Effector memory CD8-positive, alpha-beta T cell (primary cell): ENCODE measurements at regions not wholly inside any gene's neighbourhood (a gene's known extent, or its start where the extent isn't known, plus 50 kb on each side); places are given as distances from the start of the nearest gene placed in this dataset.
A peak's percentile ranks its signal among the peaks of the same experiment; 100 is the strongest.
"Not testable (repeated sequence)": the region's sequence is repeated elsewhere in the genome, so short reads cannot be mapped to it uniquely, and the experiment has no call there.

ENCODE experiments used
- ATAC-seq: fragments of 150-1000 bp; cut with Tn5 transposase; replicated peaks from 2 replicates; pipeline ENCODE4 v1.10.0; 2021; ENCODE audit warnings: mild to moderate bottlenecking, moderate library complexity
- DNase-seq, 3 experiments: peaks; one replicate each; pipeline ENCODE4 v3.0.0; 2021
- H3K27ac Mint-ChIP-seq, 2 donors: one replicate each; pipeline ENCODE4 v1.8.0; 2022; ENCODE audit warnings: mild to moderate bottlenecking in 2 of 2, mixed read lengths in 2 of 2, moderate library complexity in 2 of 2
- H3K27me3 Mint-ChIP-seq, 2 donors: one replicate each; pipeline ENCODE4 v1.8.0; 2022; ENCODE audit warnings: mixed read lengths in 2 of 2
- H3K36me3 Mint-ChIP-seq: one replicate; pipeline ENCODE4 v1.8.0; 2022; ENCODE audit warnings: mild to moderate bottlenecking, moderate library complexity, mixed read lengths; ENCODE audit not compliant: insufficient read depth
- H3K4me1 Mint-ChIP-seq, 2 donors: one replicate each; pipeline ENCODE4 v1.8.0; 2022; ENCODE audit warnings: low read depth in 2 of 2, mixed read lengths in 2 of 2
- H3K4me3 Mint-ChIP-seq, 2 donors: one replicate each; pipeline ENCODE4 v1.8.0; 2022; ENCODE audit warnings: mild to moderate bottlenecking in 2 of 2, mixed read lengths in 2 of 2, moderate library complexity in 2 of 2
- H3K9me3 Mint-ChIP-seq, 2 donors: one replicate each; pipeline ENCODE4 v1.8.0; 2022; ENCODE audit warnings: mixed read lengths in 2 of 2

DNA sequence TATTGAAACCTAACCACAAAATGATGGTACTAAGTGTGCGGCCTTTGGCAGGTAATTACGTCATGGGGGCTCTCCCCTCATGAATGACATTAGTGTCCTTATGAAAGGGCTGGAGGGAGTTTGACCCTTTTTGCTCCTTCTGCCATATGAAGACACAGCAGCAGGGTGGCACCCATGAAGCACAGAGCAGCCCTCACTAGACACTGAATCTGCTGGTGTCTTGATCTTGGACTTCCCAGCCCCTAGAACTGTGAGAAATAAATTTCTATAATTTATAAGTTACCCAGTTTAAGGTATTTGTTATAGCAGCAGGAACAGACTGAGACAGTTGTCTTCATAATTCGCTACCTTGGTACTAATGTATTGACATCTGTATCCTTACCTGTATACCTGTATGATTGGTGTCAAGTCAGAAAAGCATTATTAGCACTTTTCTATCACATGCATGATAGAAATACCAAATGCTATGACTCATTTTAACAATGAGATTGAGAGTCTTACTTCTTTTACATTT lies 80.4 kb downstream of the GCNT4 start:
- no peak overlapping the region for H3K4me3 Mint-ChIP-seq
- H3K9me3 Mint-ChIP-seq = peaks cover 2 to 10% of the 10 kb centered on the region in 2 donors
- H3K4me1 Mint-ChIP-seq = peaks cover 28 to 35% of the 10 kb centered on the region in 2 donors
- no peak for DNase-seq
- H3K27me3 Mint-ChIP-seq = no peaks in the 10 kb centered on the region
- no peaks in the 10 kb centered on the region for H3K36me3 Mint-ChIP-seq
- peak overlapping the region; percentile 83 to 96 for H3K27ac Mint-ChIP-seq
- no peak for ATAC-seq

DNA sequence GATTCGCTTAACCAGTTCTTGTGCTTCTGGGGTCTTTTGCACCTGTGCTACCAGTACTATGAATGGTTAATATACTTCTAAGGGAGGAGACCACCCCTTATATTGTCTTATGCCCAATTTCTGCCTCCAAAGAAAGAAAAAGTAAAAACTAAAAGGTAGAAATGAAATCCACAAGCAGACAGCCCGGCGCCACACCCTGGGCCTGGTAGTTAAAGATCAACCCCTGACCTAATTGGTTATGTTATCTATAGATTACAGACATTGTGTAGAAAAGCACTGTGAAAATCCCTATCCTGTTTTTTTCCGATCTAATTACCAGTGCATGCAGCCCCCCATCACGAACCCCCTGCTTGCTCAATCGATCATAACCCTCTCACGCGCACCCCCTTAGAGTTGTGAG lies 81.5 kb downstream of the GCNT4 start:
- not testable (repeated sequence) for H3K9me3 Mint-ChIP-seq, H3K27me3 Mint-ChIP-seq, DNase-seq, H3K4me3 Mint-ChIP-seq, ATAC-seq, H3K36me3 Mint-ChIP-seq
- Mint-ChIP-seq H3K4me1 (peaks cover 23 to 25% of the 10 kb centered on the region in 2 donors), H3K27ac (peak overlapping the region in 1 of 2 donors; percentile 38)

DNA sequence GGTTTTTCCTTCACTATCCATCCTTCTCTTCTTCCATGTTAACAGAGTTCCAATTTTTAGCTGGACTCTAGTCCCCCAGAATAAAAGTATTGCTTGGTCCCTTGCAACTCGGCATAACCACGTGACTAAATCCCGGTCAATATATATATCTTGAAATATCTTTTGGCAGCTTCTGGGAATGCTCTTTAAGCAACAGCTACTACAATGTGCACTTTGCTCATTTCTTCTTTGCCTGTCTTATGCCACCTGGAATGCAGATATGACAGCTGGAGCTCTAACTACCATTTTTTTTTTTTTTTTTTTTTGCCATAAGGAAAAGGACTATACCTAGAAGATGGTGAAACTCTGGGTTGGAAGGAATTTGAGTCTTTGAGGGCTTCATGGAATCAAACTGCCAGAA lies 82.6 kb downstream of the GCNT4 start:
- Mint-ChIP-seq H3K4me1 (peaks cover 12 to 13% of the 10 kb centered on the region in 2 donors), H3K36me3 (no peaks in the 10 kb centered on the region), H3K27ac (peak overlapping the region in 1 of 2 donors; percentile 76), H3K27me3 (no peaks in the 10 kb centered on the region), H3K9me3 (no peaks in the 10 kb centered on the region), H3K4me3 (no peak overlapping the region)
- no peak for DNase-seq
- ATAC-seq = no peak

DNA sequence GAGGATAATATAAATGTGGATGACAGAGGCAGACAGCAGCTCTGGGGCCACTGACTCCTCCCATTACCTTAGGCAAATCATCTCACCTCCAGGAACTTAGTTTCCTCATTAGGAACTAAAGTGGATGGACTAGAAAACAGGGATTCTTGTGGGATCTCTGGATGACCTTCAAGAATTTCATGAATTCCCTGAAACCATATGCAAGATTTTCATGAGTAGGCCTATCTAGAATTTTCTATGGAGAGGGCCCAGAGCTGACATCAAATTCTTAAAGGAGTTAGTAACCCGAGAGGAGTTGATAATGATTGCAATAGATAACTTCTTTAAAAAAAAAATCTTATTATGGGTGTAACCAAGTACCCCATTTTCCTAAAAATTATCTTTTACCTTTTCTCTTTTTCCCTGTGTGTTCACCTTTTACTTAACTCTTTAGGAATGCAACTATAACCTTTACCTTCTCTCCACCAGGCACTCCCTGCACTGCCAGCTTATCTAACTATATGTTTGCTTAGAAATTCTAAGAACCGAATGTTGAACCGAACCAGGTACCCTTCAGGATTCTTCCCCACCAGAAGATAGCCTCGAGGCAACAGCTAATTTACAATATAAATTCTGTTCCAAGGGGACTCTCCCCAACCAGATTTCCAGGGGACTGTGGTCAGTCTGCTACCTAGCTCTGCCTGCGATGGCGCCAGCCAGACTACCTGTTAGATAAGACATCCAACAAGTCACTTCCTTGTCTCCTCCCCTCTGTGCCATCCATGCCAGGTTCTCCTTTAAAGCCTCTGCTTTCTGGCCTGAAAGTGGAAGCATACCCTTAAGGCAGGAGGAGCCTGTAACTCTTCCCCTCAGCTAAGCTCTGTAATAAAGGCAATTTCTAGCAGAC lies 86.0 kb downstream of the GCNT4 start:
- no peak overlapping the region for H3K27ac Mint-ChIP-seq
- no peaks in the 10 kb centered on the region for H3K36me3 Mint-ChIP-seq
- no peaks in the 10 kb centered on the region for H3K4me1 Mint-ChIP-seq
- DNase-seq (no peak), ATAC-seq (no peak)
- H3K9me3 Mint-ChIP-seq = no peaks in the 10 kb centered on the region
- no peak overlapping the region for H3K4me3 Mint-ChIP-seq
- H3K27me3 Mint-ChIP-seq = peaks cover 7 to 11% of the 10 kb centered on the region in 2 donors

DNA sequence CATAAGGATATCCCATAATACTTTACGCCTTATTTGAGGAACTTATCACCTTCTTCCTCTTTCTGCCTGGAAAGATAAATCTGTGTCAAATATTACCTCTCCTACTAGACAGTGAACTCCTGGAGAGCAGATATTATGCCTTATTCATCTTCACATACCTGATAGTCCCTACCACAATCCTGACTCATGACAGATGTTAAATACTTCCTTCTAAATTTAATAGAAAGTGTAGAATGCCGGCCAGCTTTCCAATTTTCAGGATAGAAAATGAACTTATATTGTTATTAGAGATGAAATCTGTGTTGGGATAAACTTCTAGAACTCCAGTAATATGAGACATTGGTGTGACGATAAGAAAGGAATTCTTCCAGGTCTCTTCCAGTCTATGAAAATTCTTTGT lies 89.0 kb downstream of the GCNT4 start:
- DNase-seq = no peak
- Mint-ChIP-seq H3K27ac (no peak overlapping the region), H3K36me3 (no peaks in the 10 kb centered on the region), H3K4me3 (no peak overlapping the region), H3K9me3 (no peaks in the 10 kb centered on the region), H3K4me1 (no peaks in the 10 kb centered on the region), H3K27me3 (peaks cover 7 to 11% of the 10 kb centered on the region in 2 donors)
- ATAC-seq = no peak

GRCh38 chr5:74957906-74958305 lies 91.7 kb upstream of the FAM169A start:
- no peak overlapping the region for H3K27ac Mint-ChIP-seq
- peaks cover 0 to 5% of the 10 kb centered on the region in 2 donors for H3K27me3 Mint-ChIP-seq
- ATAC-seq = no peak
- H3K4me3 Mint-ChIP-seq = no peak overlapping the region
- no peaks in the 10 kb centered on the region for H3K9me3 Mint-ChIP-seq
- peaks cover 0 to 8% of the 10 kb centered on the region in 2 donors for H3K4me1 Mint-ChIP-seq
- no peak for DNase-seq
- H3K36me3 Mint-ChIP-seq = no peaks in the 10 kb centered on the region

DNA sequence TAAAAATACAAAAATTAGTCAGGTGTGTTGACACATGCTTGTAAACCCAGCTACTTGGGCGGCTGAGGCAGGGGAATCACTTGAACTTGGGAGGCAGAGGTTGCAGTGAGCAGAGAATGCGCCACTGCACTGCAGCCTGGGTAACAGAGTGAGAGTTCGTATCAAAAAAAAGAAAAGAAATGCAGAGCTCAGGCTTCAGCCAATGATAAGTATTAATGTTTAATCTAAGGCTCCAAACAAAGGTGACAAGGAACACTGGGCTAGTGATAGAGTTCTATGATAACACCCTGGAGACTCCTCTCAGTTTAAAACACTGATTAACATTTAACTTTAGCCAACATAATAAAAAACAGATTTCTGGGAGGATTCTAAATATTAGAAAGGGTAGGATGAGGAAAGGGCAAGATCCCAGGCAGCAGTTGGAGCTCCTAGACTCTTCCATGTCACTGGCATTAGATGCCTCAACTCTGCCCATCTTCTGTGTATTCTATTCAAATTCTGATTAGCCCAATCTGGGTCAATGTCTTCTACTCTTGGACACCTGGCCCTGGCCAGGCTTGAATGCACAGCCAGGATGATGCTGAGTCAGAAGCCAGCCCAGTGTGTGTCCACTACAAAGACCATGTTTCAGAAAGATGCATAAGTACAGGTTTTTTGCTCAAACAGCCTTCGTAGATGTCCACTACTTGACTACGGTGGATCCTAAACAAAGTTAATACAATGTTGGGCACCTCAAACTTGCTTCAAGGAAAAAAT lies 91.0 kb upstream of the FAM169A start:
- DNase-seq (no peak), ATAC-seq (no peak)
- H3K27ac Mint-ChIP-seq = no peak overlapping the region
- H3K27me3 Mint-ChIP-seq = peaks cover 0 to 5% of the 10 kb centered on the region in 2 donors
- H3K4me3 Mint-ChIP-seq = no peak overlapping the region
- H3K36me3 Mint-ChIP-seq = no peaks in the 10 kb centered on the region
- H3K9me3 Mint-ChIP-seq = no peaks in the 10 kb centered on the region
- peaks cover 0 to 8% of the 10 kb centered on the region in 2 donors for H3K4me1 Mint-ChIP-seq

- H3K36me3 Mint-ChIP-seq = no peaks in the 10 kb centered on the region
- peaks cover 0 to 8% of the 10 kb centered on the region in 2 donors for H3K4me1 Mint-ChIP-seq
- no peak overlapping the region for H3K4me3 Mint-ChIP-seq
- ATAC-seq = no peak
- DNase-seq = no peak
- no peaks in the 10 kb centered on the region for H3K27me3 Mint-ChIP-seq
- no peak overlapping the region for H3K27ac Mint-ChIP-seq
- no peaks in the 10 kb centered on the region for H3K9me3 Mint-ChIP-seq
Observed at GRCh38 chr5:74956278-74956677, 90.1 kb upstream of the FAM169A start.

- Mint-ChIP-seq H3K27me3 (peaks cover 0 to 5% of the 10 kb centered on the region in 2 donors), H3K4me3 (no peak overlapping the region), H3K36me3 (no peaks in the 10 kb centered on the region), H3K27ac (no peak overlapping the region), H3K4me1 (peaks cover 0 to 8% of the 10 kb centered on the region in 2 donors), H3K9me3 (no peaks in the 10 kb centered on the region)
- no peak for DNase-seq
- no peak for ATAC-seq
Observed at GRCh38 chr5:74954919-74955318, 88.7 kb upstream of the FAM169A start.

DNA sequence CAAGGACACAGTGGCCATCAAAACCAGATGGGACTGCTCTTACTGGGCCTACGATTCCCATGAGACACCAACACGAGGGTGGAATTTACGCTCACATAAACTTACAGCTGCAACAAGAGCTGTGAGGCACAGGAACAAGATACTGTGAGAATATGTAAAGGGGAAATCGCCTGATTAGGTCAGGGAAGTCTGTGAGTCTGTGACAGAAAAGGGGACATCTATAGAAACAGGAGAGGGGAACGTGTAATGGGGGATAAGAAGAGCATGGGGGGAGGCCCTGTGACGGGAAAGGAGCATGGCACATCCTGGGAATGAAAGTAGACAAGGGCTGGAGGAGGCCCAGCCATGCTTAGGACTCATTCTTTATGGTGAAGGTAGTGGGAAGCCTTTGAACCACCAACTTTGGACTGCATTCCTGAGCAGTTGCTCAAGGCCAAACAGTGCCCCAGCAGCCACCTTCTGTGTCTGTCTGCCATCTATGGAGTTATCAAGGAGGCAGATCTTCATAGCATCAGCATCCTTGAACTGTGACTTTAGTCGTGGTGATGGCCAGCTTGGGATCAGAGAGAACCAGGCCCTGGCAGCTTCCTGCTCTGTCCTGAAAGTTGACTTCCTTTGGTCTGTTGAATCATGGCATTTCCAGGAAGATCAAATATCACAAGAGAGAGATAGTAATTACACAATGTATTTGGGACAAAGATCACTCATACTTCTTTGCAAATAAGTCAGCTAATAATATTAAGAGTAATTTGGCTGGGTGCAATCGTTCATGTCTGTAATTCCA lies 87.9 kb upstream of the FAM169A start:
- peak overlapping the region in 1 of 2 donors; percentile 32 for H3K27ac Mint-ChIP-seq
- peaks cover 0 to 6% of the 10 kb centered on the region in 2 donors for H3K27me3 Mint-ChIP-seq
- DNase-seq = no peak
- no peak overlapping the region for H3K4me3 Mint-ChIP-seq
- H3K4me1 Mint-ChIP-seq = peaks cover 0 to 8% of the 10 kb centered on the region in 2 donors
- no peak for ATAC-seq
- H3K36me3 Mint-ChIP-seq = no peaks in the 10 kb centered on the region
- H3K9me3 Mint-ChIP-seq = no peaks in the 10 kb centered on the region

GRCh38 chr5:74953554-74953936 lies 87.4 kb upstream of the FAM169A start:
- peaks cover 0 to 8% of the 10 kb centered on the region in 2 donors for H3K4me1 Mint-ChIP-seq
- peak overlapping the region in 1 of 2 donors; percentile 32 for H3K27ac Mint-ChIP-seq
- H3K27me3 Mint-ChIP-seq = peaks cover 0 to 6% of the 10 kb centered on the region in 2 donors
- no peaks in the 10 kb centered on the region for H3K9me3 Mint-ChIP-seq
- H3K36me3 Mint-ChIP-seq = no peaks in the 10 kb centered on the region
- DNase-seq = no peak
- no peak for ATAC-seq
- H3K4me3 Mint-ChIP-seq = no peak overlapping the region

DNA sequence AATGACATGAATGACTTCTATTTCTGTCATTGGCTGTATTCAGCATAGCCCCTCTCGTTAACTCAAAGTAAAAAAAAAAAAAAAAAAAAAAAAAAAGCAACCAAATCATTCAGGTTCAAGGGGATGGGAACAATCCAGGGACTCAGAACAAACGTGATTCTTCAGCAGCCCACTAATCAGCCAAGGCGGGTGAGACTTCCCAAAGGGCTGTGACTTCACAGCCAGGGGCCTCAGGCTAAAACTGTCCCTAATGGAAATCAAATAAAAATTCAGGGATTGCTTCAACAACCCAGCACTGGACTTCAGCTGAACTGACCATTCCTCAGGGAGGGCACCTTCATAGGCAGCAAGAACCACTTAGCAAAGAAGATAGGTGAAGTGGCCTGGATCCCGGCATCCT lies 86.2 kb upstream of the FAM169A start:
- ATAC-seq = no peak
- Mint-ChIP-seq H3K27me3 (peaks cover 0 to 6% of the 10 kb centered on the region in 2 donors), H3K27ac (no peak overlapping the region), H3K4me3 (no peak overlapping the region), H3K36me3 (no peaks in the 10 kb centered on the region), H3K9me3 (no peaks in the 10 kb centered on the region), H3K4me1 (peaks cover 0 to 8% of the 10 kb centered on the region in 2 donors)
- no peak for DNase-seq

DNA sequence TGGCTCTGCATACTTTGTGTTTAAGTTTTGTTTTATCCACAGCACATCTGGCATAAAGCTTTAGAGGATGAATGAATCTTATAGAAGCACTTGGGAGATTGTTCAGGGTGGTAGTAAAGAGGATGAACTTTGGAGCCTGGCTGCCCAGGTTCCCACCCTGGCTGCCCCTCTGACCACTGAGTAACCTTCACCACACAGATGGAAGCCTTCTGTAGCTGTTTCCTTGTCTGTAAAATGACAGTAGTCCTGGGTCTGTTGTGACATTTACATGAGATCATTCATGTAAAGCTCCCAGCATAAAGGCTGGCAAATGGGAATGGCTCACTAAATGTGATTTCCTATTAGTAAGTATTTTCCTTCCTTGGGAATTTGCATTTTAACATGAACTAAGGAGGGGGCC lies 85.7 kb upstream of the FAM169A start:
- no peaks in the 10 kb centered on the region for H3K36me3 Mint-ChIP-seq
- H3K27ac Mint-ChIP-seq = no peak overlapping the region
- no peak for ATAC-seq
- H3K9me3 Mint-ChIP-seq = no peaks in the 10 kb centered on the region
- peaks cover 0 to 8% of the 10 kb centered on the region in 2 donors for H3K4me1 Mint-ChIP-seq
- no peak overlapping the region for H3K4me3 Mint-ChIP-seq
- DNase-seq = no peak
- H3K27me3 Mint-ChIP-seq = peaks cover 0 to 6% of the 10 kb centered on the region in 2 donors
